ENCODE measurements at regions not wholly inside any gene's neighbourhood (a gene's known extent, or its start where the extent isn't known, plus 50 kb on each side); places are given as distances from the start of the nearest gene placed in this dataset.

GRCh38 chr18:42586601-42587000 lies 528.9 kb downstream of the RIT2 start:
- dilution Hi-C loops (cut with MboI; ENCODE audit: extremely low pct_ligation_motif_present, low sequenced_read_pairs), result no loop called here
- FAIRE-seq, result no peak
- H4K20me1 ChIP-seq (ENCODE audit: control insufficient read depth, extremely low read depth, insufficient read depth, low read length), result no peaks in the 10 kb centered on the region

GRCh38 chr18:42588786-42589185 lies 526.7 kb downstream of the RIT2 start:
- Histone ChIP-seq H3K9me3 (ENCODE audit: control insufficient read depth, low read depth, low read length) (no peaks in the 10 kb centered on the region), H3K4me2 (ENCODE audit: control insufficient read depth, extremely low read depth, insufficient read depth, low read depth, low read length) (no peak overlapping the region), H4K20me1 (ENCODE audit: control insufficient read depth, extremely low read depth, insufficient read depth, low read length) (no peaks in the 10 kb centered on the region), H3K79me2 (ENCODE audit: control insufficient read depth, insufficient read depth, low read length) (no peaks in the 10 kb centered on the region), H3K27me3 (ENCODE audit: control insufficient read depth, extremely low read depth, insufficient read depth, low read length) (no peaks in the 10 kb centered on the region), H3K4me1 (ENCODE audit: control insufficient read depth, extremely low read depth, insufficient read depth, low read length) (no peaks in the 10 kb centered on the region), H3K9me1 (ENCODE audit: control insufficient read depth, extremely low read depth, insufficient read depth, low read length) (no peaks in the 10 kb centered on the region), H3K36me3 (ENCODE audit: control insufficient read depth in 2 of 2, extremely low read depth in 1 of 2, insufficient read depth in 2 of 2, low read length in 2 of 2) (no peaks in the 10 kb centered on the region), H3K9ac (ENCODE audit: control insufficient read depth, extremely low read depth, insufficient read depth, low read length) (no peak overlapping the region), H3K4me3 (ENCODE audit: control insufficient read depth in 2 of 3, extremely low read depth in 1 of 3, insufficient read depth in 2 of 3, low read depth in 1 of 3, low read length in 3 of 3) (no peak overlapping the region), H2AFZ (ENCODE audit: control insufficient read depth, low read length) (no peak overlapping the region), H3K27ac (ENCODE audit: control insufficient read depth, insufficient read depth, low read length) (no peak overlapping the region)
- TF ChIP-seq EZH2 (IDR thresholded peaks at IDR 0.05; ENCODE audit: low read length) (no peak), CTCF (optimal IDR thresholded peaks at IDR 0.05 in 1 of 3, IDR thresholded peaks at IDR 0.05 in 1 of 3, conservative IDR thresholded peaks at IDR 0.05 in 1 of 3; ENCODE audit: extremely low read depth in 1 of 3, insufficient read depth in 2 of 3, low read length in 3 of 3) (no peak)
- dilution Hi-C loops (cut with MboI; ENCODE audit: extremely low pct_ligation_motif_present, low sequenced_read_pairs), result no loop called here
- no peak for DNase-seq (ENCODE audit: low read depth, low spot score)
- FAIRE-seq, result no peak

More at GRCh38 chr18:42586601-42587000, 528.9 kb downstream of the RIT2 start:
- no peak overlapping the region for H2AFZ ChIP-seq (ENCODE audit: control insufficient read depth, low read length)
- H3K4me2 ChIP-seq (ENCODE audit: control insufficient read depth, extremely low read depth, insufficient read depth, low read depth, low read length), result no peak overlapping the region
- no peaks in the 10 kb centered on the region for H3K4me1 ChIP-seq (ENCODE audit: control insufficient read depth, extremely low read depth, insufficient read depth, low read length)
- H3K27me3 ChIP-seq (ENCODE audit: control insufficient read depth, extremely low read depth, insufficient read depth, low read length), result no peaks in the 10 kb centered on the region
- H3K9ac ChIP-seq (ENCODE audit: control insufficient read depth, extremely low read depth, insufficient read depth, low read length), result no peak overlapping the region
- no peaks in the 10 kb centered on the region for H3K9me3 ChIP-seq (ENCODE audit: control insufficient read depth, low read depth, low read length)
- DNase-seq (ENCODE audit: low read depth, low spot score), result no peak
- H3K9me1 ChIP-seq (ENCODE audit: control insufficient read depth, extremely low read depth, insufficient read depth, low read length), result no peaks in the 10 kb centered on the region
- TF ChIP-seq EZH2 (IDR thresholded peaks at IDR 0.05; ENCODE audit: low read length), result no peak
- TF ChIP-seq CTCF (optimal IDR thresholded peaks at IDR 0.05 in 1 of 3, IDR thresholded peaks at IDR 0.05 in 1 of 3, conservative IDR thresholded peaks at IDR 0.05 in 1 of 3; ENCODE audit: extremely low read depth in 1 of 3, insufficient read depth in 2 of 3, low read length in 3 of 3), result no peak
- no peaks in the 10 kb centered on the region for H3K36me3 ChIP-seq (ENCODE audit: control insufficient read depth in 2 of 2, extremely low read depth in 1 of 2, insufficient read depth in 2 of 2, low read length in 2 of 2)
- H3K4me3 ChIP-seq (ENCODE audit: control insufficient read depth in 2 of 3, extremely low read depth in 1 of 3, insufficient read depth in 2 of 3, low read depth in 1 of 3, low read length in 3 of 3), result no peak overlapping the region
- H3K27ac ChIP-seq (ENCODE audit: control insufficient read depth, insufficient read depth, low read length), result no peak overlapping the region
- no peaks in the 10 kb centered on the region for H3K79me2 ChIP-seq (ENCODE audit: control insufficient read depth, insufficient read depth, low read length)
